ENCODE measurements at regions not wholly inside any gene's neighbourhood (a gene's known extent, or its start where the extent isn't known, plus 50 kb on each side); places are given as distances from the start of the nearest gene placed in this dataset.

DNA sequence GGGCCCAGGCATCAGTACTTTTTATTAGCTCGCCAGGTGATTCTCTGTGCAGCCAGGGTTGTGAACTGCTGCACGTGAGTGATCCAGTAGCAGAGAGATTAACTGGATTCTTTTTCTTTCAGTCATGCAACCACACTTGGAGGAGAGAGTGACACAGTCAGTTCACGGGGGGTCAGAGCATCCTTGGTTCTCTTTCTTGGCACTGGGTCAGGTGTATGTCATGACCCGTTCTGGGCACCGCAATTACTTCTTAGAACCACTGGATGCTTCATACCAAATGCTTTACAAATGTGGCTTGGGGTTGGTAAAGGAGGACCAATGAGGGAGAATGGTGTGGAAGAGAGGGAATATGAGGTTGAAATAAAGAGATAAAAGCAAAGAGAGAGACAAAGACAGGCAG lies 368.7 kb downstream of the MLLT3 start:
- H2AK5ac ChIP-seq (ENCODE audit: low read depth, low read length) = no peak overlapping the region
- H3K18ac ChIP-seq (ENCODE audit: low read depth, low read length) = no peak overlapping the region
- intact Hi-C loops (cut with micrococcal nuclease) = no loop called here
- H3K27me3 ChIP-seq (ENCODE audit: control insufficient read depth, insufficient read depth, low read length) = peaks cover 5% of the 10 kb centered on the region
- no peaks in the 10 kb centered on the region for H4K20me1 ChIP-seq (ENCODE audit: insufficient read depth, low read length)
- no peak overlapping the region for H3K4me3 ChIP-seq (ENCODE audit: insufficient read depth, low read depth, low read length)
- H2BK20ac ChIP-seq (ENCODE audit: low read depth, low read length) = no peak overlapping the region
- DNase-seq (no peak), ATAC-seq (ENCODE audit: low read depth) (no peak)
- H4K5ac ChIP-seq (ENCODE audit: low read depth, low read length) = no peak overlapping the region
- no peak overlapping the region for H3K23ac ChIP-seq (ENCODE audit: low read depth, low read length)
- no peaks in the 10 kb centered on the region for H3K4me1 ChIP-seq (ENCODE audit: control insufficient read depth, insufficient read depth, low read length)
- H3K27ac ChIP-seq (ENCODE audit: insufficient read depth, low read length) = no peak overlapping the region
- H4K8ac ChIP-seq (ENCODE audit: low read depth in 2 of 2, low read length in 2 of 2) = no peak overlapping the region
- no peaks in the 10 kb centered on the region for H3K9me3 ChIP-seq (ENCODE audit: control insufficient read depth, insufficient read depth, low read length)
- no peak overlapping the region for H3K14ac ChIP-seq (replicated peaks; ENCODE audit: low read depth, low read length)
- H3K79me1 ChIP-seq (ENCODE audit: low read depth in 1 of 2, low read length in 2 of 2) = no peaks in the 10 kb centered on the region
- dilution Hi-C loops (cut with HindIII; ENCODE audit: low sequenced_read_pairs, unreplicated experiment) = no loop called here
- H3K4ac ChIP-seq (ENCODE audit: low read depth, low read length) = no peak overlapping the region
- H2BK15ac ChIP-seq (ENCODE audit: low read depth, low read length) = no peak overlapping the region
- no peak for TF ChIP-seq POLR2A (IDR thresholded peaks at IDR 0.05; ENCODE audit: low read depth, low read length)
- in situ Hi-C loops (cut with MboI; ENCODE audit: low sequenced_read_pairs) = no loop called here
- no peak overlapping the region for H2BK5ac ChIP-seq (ENCODE audit: low read depth, low read length, poor library complexity, severe bottlenecking)
- H2AFZ ChIP-seq (replicated peaks; ENCODE audit: low read length, poor library complexity) = no peak overlapping the region
- CTCF ChIA-PET = interaction anchor here (0.6 kb wide), 1 partner anchor 631 kb away, joined by 3 read pairs; no protein-coding TSS in a partner anchor
- H3K4me2 ChIP-seq (ENCODE audit: low read depth, low read length) = no peak overlapping the region
- H3K9ac ChIP-seq (ENCODE audit: low read depth, low read length) = no peak overlapping the region
- H3K56ac ChIP-seq (ENCODE audit: extremely low read depth, insufficient read depth, low read length) = no peak overlapping the region
- no peak overlapping the region for H2AK9ac ChIP-seq (replicated peaks; ENCODE audit: low read depth, low read length, poor library complexity)
- no peaks in the 10 kb centered on the region for H3K9me1 ChIP-seq (ENCODE audit: insufficient read depth, low read length)
- H3K36me3 ChIP-seq (ENCODE audit: control insufficient read depth, insufficient read depth, low read length) = no peaks in the 10 kb centered on the region
- no peak overlapping the region for H4K91ac ChIP-seq (ENCODE audit: insufficient read depth, low read depth, low read length)
- H2BK120ac ChIP-seq (ENCODE audit: low read depth, low read length) = no peak overlapping the region
- POLR2A ChIA-PET (ENCODE audit: unreplicated experiment) = no interaction called here
- WGBS, 2 experiments (ENCODE audit: extremely low coverage in 2 of 2, insufficient read length in 1 of 2) = 50% methylated on average over 1 of the region's 5 CpGs; no CpG with 5 or more reads in 1 of the 2 experiments
- no TSS peak for BruUV-seq (replicated peaks)
